ENCODE measurements at regions not wholly inside any gene's neighbourhood (a gene's known extent, or its start where the extent isn't known, plus 50 kb on each side); places are given as distances from the start of the nearest gene placed in this dataset.
"Not testable (repeated sequence)": the region's sequence is repeated elsewhere in the genome, so short reads cannot be mapped to it uniquely, and the experiment has no call there.

DNA sequence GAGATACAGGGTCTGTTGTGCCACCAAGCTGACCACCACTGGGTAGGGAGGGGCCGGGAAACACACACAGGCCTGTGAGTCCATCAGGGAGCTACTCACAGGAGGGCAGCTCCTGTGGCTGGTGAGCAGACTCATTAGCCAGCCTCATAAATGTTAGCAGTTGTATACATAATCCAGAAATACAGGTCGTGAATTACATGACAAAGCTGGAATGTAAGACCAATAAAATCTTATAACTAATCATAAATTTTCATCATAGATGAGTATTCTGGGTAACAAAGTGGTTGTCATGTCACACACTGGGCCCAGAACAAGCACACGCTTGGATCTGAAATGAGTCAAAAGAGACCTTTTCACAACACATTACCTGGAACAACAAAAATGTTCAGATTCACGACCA, 642.6 kb upstream of the AUTS2 start:
- DNase-seq (ENCODE audit: low spot score) (no peak), ATAC-seq (no peak)
- peaks cover 18% of the 10 kb centered on the region for H3K9me3 Mint-ChIP-seq
- no peaks in the 10 kb centered on the region for H3K36me3 Mint-ChIP-seq
- H3K27me3 Mint-ChIP-seq, result no peaks in the 10 kb centered on the region
- no peak overlapping the region for H3K4me3 Mint-ChIP-seq
- H3K4me1 Mint-ChIP-seq (ENCODE audit: low read depth in 2 of 2), result no peaks in the 10 kb centered on the region
- no peak overlapping the region for H3K27ac Mint-ChIP-seq

DNA sequence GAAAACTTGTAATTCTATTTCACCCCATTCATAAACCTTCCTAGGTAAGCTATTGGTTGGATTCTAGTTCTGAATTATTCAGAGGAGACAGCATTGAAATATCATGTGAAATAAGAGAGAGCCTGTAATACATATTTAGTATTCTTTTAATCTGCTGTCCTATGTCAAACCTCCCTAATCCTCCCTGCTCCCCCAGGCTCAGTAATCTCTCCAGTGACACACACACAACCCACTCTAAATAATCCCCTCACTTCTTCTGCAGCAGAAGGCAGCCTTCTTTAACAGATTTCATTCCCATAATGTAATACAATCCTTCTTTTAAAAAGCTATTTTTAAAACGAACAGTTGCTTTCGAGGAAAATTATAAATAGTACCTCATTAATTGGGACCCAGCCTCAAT, 639.7 kb upstream of the AUTS2 start:
- DNase-seq (ENCODE audit: low spot score) (no peak), ATAC-seq (no peak)
- no peak overlapping the region for H3K4me3 Mint-ChIP-seq
- no peak overlapping the region for H3K27ac Mint-ChIP-seq
- no peaks in the 10 kb centered on the region for H3K36me3 Mint-ChIP-seq
- H3K27me3 Mint-ChIP-seq, result no peaks in the 10 kb centered on the region
- peaks cover 15% of the 10 kb centered on the region for H3K9me3 Mint-ChIP-seq
- no peaks in the 10 kb centered on the region for H3K4me1 Mint-ChIP-seq (ENCODE audit: low read depth in 2 of 2)

GRCh38 chr7:68963552-68963951, 634.7 kb upstream of the AUTS2 start:
- H3K27me3 Mint-ChIP-seq, result no peaks in the 10 kb centered on the region
- no peak for DNase-seq (ENCODE audit: low spot score)
- H3K36me3 Mint-ChIP-seq, result no peaks in the 10 kb centered on the region
- H3K27ac Mint-ChIP-seq, result no peak overlapping the region
- ATAC-seq, result no peak
- H3K4me1 Mint-ChIP-seq (ENCODE audit: low read depth in 2 of 2), result no peaks in the 10 kb centered on the region
- H3K4me3 Mint-ChIP-seq, result no peak overlapping the region
- peaks cover 14% of the 10 kb centered on the region for H3K9me3 Mint-ChIP-seq

- Mint-ChIP-seq H3K4me3 (no peak overlapping the region), H3K9me3 (peaks cover 14% of the 10 kb centered on the region), H3K36me3 (no peaks in the 10 kb centered on the region), H3K27me3 (no peaks in the 10 kb centered on the region), H3K4me1 (ENCODE audit: low read depth in 2 of 2) (no peaks in the 10 kb centered on the region), H3K27ac (no peak overlapping the region)
- DNase-seq (ENCODE audit: low spot score), result no peak
- no peak for ATAC-seq
Measured at GRCh38 chr7:68964060-68964459, 634.2 kb upstream of the AUTS2 start.

GRCh38 chr7:68965351-68965750, 632.9 kb upstream of the AUTS2 start:
- H3K4me1 Mint-ChIP-seq (ENCODE audit: low read depth in 2 of 2), result no peaks in the 10 kb centered on the region
- H3K36me3 Mint-ChIP-seq, result no peaks in the 10 kb centered on the region
- ATAC-seq (no peak), DNase-seq (ENCODE audit: low spot score) (no peak)
- no peaks in the 10 kb centered on the region for H3K27me3 Mint-ChIP-seq
- H3K27ac Mint-ChIP-seq, result no peak overlapping the region
- no peak overlapping the region for H3K4me3 Mint-ChIP-seq
- H3K9me3 Mint-ChIP-seq, result peaks cover 11% of the 10 kb centered on the region

DNA sequence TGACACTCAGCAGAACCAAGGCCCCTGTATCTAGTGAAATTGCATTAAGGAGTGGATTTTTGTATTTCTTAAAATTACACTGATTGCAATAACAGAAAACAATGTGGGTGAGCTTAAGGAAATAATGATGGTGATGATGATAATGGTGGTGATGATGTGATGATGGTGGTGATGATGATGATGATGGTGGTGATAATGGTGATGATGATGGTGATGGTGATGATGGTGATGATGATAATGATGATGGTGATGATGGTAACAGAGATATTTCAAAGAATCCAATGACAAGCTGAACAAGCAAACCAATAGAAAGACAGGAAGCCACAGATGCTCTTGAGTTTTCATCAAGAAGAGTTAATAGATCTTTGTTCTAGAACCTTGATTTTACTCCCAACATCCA, 630.7 kb upstream of the AUTS2 start:
- ATAC-seq, result no peak

DNA sequence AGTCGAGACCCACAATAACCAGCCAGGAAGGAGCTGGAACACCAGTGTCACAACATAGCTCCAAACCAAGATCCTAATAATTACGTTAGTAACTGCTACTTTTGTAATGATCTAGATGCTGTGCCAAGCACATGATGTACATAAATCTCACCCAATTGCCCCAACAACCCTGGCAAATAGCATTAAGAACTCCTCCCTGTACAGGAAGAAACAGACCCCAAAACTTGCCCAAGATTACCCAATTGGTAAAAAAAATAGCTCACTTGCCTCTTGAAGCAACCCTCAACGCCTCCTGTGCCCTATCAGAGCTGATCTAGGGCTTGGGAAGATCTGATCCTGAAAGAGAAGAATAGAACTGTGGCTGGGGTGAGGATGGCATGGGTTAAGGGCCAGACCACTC, 628.7 kb upstream of the AUTS2 start:
- Mint-ChIP-seq H3K27ac (no peak overlapping the region), H3K9me3 (peaks cover 11% of the 10 kb centered on the region), H3K4me3 (no peak overlapping the region), H3K36me3 (no peaks in the 10 kb centered on the region), H3K4me1 (ENCODE audit: low read depth in 2 of 2) (no peaks in the 10 kb centered on the region), H3K27me3 (no peaks in the 10 kb centered on the region)
- no peak for ATAC-seq
- no peak for DNase-seq (ENCODE audit: low spot score)

More for the DNA sequence above, 630.7 kb upstream of the AUTS2 start:
- no peak for DNase-seq (ENCODE audit: low spot score)
- H3K4me3 Mint-ChIP-seq, result no peak overlapping the region
- no peak overlapping the region for H3K27ac Mint-ChIP-seq
- peaks cover 11% of the 10 kb centered on the region for H3K9me3 Mint-ChIP-seq
- no peaks in the 10 kb centered on the region for H3K4me1 Mint-ChIP-seq (ENCODE audit: low read depth in 2 of 2)
- no peaks in the 10 kb centered on the region for H3K36me3 Mint-ChIP-seq
- H3K27me3 Mint-ChIP-seq, result no peaks in the 10 kb centered on the region

- ATAC-seq (no peak), DNase-seq (ENCODE audit: low spot score) (no peak)
- Mint-ChIP-seq H3K9me3 (peaks cover 13% of the 10 kb centered on the region), H3K4me1 (ENCODE audit: low read depth in 2 of 2) (no peaks in the 10 kb centered on the region), H3K4me3 (no peak overlapping the region), H3K27ac (no peak overlapping the region), H3K27me3 (no peaks in the 10 kb centered on the region), H3K36me3 (no peaks in the 10 kb centered on the region)
Measured at GRCh38 chr7:68971634-68972340, 626.5 kb upstream of the AUTS2 start.

DNA sequence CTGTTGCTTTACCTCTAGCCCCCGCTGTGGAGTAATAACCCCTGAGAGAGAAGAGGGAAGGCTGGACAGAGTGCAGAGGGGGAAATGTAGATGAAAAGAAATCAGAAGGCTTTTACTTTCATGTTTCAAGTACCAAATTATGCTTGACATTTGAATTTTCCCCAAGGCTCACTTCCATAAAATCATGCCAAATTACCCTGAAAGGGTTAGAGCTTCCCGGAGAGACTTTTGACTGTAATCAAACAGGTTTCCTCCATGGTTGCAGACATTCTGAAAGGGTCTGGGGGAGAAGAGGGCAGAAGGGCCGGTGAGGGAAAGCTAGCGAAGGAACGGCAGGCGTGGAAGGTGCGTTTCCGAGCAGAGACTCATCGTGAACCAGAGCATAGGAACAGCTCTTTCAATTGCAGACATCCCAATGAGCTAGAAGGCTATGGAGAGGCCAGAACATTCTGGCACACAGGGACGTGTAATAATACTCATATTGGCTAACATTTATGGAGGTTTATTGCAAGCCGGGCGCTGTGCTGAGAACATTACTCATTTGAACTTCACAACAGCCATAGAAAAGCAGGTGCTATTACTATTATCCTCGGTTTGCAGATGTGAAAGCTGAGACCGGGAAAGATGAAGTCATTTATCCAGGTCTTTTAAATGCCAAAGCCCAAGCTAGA, 620.8 kb upstream of the AUTS2 start:
- DNase-seq (ENCODE audit: low spot score), result no peak
- no peak for ATAC-seq
- Mint-ChIP-seq H3K9me3 (peaks cover 21% of the 10 kb centered on the region), H3K4me3 (no peak overlapping the region), H3K27ac (no peak overlapping the region), H3K27me3 (no peaks in the 10 kb centered on the region), H3K36me3 (peaks cover 4% of the 10 kb centered on the region), H3K4me1 (ENCODE audit: low read depth in 2 of 2) (no peaks in the 10 kb centered on the region)

- Mint-ChIP-seq H3K9me3 (peaks cover 16% of the 10 kb centered on the region), H3K36me3 (peaks cover 4% of the 10 kb centered on the region), H3K27me3 (no peaks in the 10 kb centered on the region), H3K4me1 (ENCODE audit: low read depth in 2 of 2) (no peaks in the 10 kb centered on the region), H3K4me3 (no peak overlapping the region), H3K27ac (no peak overlapping the region)
- no peak for ATAC-seq
- DNase-seq (ENCODE audit: low spot score), result no peak
Measured at GRCh38 chr7:68978710-68979109, 619.6 kb upstream of the AUTS2 start.

GRCh38 chr7:68980011-68980410, 618.3 kb upstream of the AUTS2 start:
- H3K4me3 Mint-ChIP-seq, result no peak overlapping the region
- peaks cover 15% of the 10 kb centered on the region for H3K9me3 Mint-ChIP-seq
- ATAC-seq, result no peak
- peaks cover 4% of the 10 kb centered on the region for H3K36me3 Mint-ChIP-seq
- H3K27ac Mint-ChIP-seq, result no peak overlapping the region
- no peaks in the 10 kb centered on the region for H3K4me1 Mint-ChIP-seq (ENCODE audit: low read depth in 2 of 2)
- no peaks in the 10 kb centered on the region for H3K27me3 Mint-ChIP-seq
- DNase-seq (ENCODE audit: low spot score), result no peak

DNA sequence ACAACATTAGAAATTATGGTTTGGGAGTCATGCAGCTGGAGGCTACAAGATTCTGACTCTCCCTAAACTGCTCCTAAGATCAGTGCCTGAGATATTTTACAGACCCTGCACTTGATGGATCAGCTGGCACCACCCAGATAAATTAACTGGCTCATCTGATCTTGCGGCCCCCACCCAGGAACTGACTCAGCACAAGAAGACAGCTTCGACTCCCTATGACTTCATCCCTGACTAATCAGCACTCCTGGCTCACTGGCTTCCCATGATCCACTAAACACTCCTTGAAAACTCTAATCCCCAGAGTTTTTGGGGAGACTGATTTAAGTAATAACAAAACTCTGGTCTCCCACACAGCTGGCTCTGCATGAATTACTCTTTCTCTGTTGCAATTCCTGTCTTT, 617.8 kb upstream of the AUTS2 start:
- DNase-seq (ENCODE audit: low spot score); H3K36me3 Mint-ChIP-seq; ATAC-seq; H3K27me3 Mint-ChIP-seq; H3K27ac Mint-ChIP-seq; H3K4me1 Mint-ChIP-seq (ENCODE audit: low read depth in 2 of 2); H3K4me3 Mint-ChIP-seq: not testable (repeated sequence)
- H3K9me3 Mint-ChIP-seq, result peaks cover 15% of the 10 kb centered on the region

DNA sequence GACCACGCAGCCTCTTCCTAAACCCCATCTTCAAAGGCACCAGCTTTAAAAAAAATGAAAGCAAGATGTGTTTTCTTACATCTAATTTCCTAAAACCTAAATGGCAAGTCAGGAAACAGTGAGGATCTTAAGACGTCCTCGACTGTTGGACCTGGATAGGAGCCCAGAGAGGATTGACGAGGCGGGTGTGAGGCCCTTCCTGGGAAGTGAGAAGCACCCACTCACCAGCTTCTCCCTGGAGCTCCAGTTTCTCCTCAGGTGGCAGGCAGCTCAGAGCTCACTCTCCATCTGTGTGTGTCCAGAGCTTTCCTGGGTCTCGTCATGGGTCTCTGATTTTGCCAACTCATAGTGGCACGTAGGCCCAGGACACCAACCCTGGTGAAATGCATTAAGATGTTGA, 614.0 kb upstream of the AUTS2 start:
- ATAC-seq (no peak), DNase-seq (ENCODE audit: low spot score) (no peak)
- peaks cover 4% of the 10 kb centered on the region for H3K36me3 Mint-ChIP-seq
- H3K4me1 Mint-ChIP-seq (ENCODE audit: low read depth in 2 of 2), result no peaks in the 10 kb centered on the region
- no peaks in the 10 kb centered on the region for H3K27me3 Mint-ChIP-seq
- H3K9me3 Mint-ChIP-seq, result peaks cover 14% of the 10 kb centered on the region
- H3K27ac Mint-ChIP-seq, result no peak overlapping the region
- no peak overlapping the region for H3K4me3 Mint-ChIP-seq

DNA sequence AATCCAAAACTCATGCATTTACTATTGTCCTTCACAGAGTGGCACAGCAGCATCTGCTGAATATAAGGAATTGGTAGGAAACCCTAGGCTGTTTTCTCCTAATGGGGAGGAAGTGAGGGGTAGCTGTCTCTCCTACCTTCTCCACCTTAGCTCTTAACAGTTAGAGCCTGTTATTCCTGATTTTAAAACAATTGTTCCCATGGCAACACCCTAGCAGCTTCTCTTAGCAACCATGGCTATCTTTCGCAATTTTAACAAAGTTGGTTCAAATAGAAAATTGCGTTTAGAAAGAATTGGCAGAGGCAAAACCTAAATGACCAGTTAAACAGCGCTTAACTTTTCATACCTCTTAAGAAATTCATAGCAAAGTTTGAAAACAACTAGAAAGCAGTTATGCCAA, 603.4 kb upstream of the AUTS2 start:
- no peak overlapping the region for H3K4me3 Mint-ChIP-seq
- peaks cover 3% of the 10 kb centered on the region for H3K9me3 Mint-ChIP-seq
- no peak for ATAC-seq
- no peaks in the 10 kb centered on the region for H3K27me3 Mint-ChIP-seq
- H3K27ac Mint-ChIP-seq, result no peak overlapping the region
- no peaks in the 10 kb centered on the region for H3K36me3 Mint-ChIP-seq
- H3K4me1 Mint-ChIP-seq (ENCODE audit: low read depth in 2 of 2), result no peaks in the 10 kb centered on the region
- DNase-seq (ENCODE audit: low spot score), result no peak

- Mint-ChIP-seq H3K36me3 (peaks cover 14% of the 10 kb centered on the region), H3K27ac (no peak overlapping the region), H3K4me1 (ENCODE audit: low read depth in 2 of 2) (no peaks in the 10 kb centered on the region), H3K4me3 (no peak overlapping the region), H3K9me3 (peaks cover 12% of the 10 kb centered on the region), H3K27me3 (no peaks in the 10 kb centered on the region)
- ATAC-seq (no peak), DNase-seq (ENCODE audit: low spot score) (no peak)
Measured at GRCh38 chr7:68998136-68998535, 600.1 kb upstream of the AUTS2 start.
